Activated B cell treated with CpG ODN at 0.5 μM for 24 hours (primary cell): ENCODE measurements at regions not wholly inside any gene's neighbourhood (a gene's known extent, or its start where the extent isn't known, plus 50 kb on each side); places are given as distances from the start of the nearest gene placed in this dataset.

Experiments
- ATAC-seq: fragments of 200-7000 bp; cut with Tn5 transposase; one replicate; pipeline ENCODE4 v1.10.0; 2021; ENCODE audit warnings: low read depth, mild to moderate bottlenecking, moderate library complexity
- CTCF ChIA-PET: fragments of 350-600 bp; sonication (Branson Sonifier 250); formaldehyde crosslinking; loops from one replicate; lab custom pipeline; 2021; ENCODE audit warnings: antibody characterized with exemption; lab: Charles Lee
- POLR2A ChIA-PET: fragments of 350-600 bp; sonication (Branson Sonifier 250); formaldehyde crosslinking; loops from one replicate; lab custom pipeline; 2021; ENCODE audit warnings: antibody characterized with exemption; lab: Charles Lee
- DNase-seq: peaks from one replicate; pipeline ENCODE4 v3.0.0; 2022
- H3K27ac Mint-ChIP-seq: one replicate; pipeline ENCODE4 v1.8.0; 2020; ENCODE audit warnings: mixed read lengths
- H3K27me3 Mint-ChIP-seq: one replicate; pipeline ENCODE4 v1.8.0; 2021; ENCODE audit warnings: mixed read lengths
- H3K36me3 Mint-ChIP-seq: one replicate; pipeline ENCODE4 v1.8.0; 2021; ENCODE audit warnings: low read depth, mixed read lengths
- H3K4me1 Mint-ChIP-seq: one replicate; pipeline ENCODE4 v1.8.0; 2021; ENCODE audit warnings: mixed read lengths
- H3K4me3 Mint-ChIP-seq: one replicate; pipeline ENCODE4 v1.8.0; 2020; ENCODE audit warnings: mild to moderate bottlenecking, mixed read lengths
- H3K9me3 Mint-ChIP-seq: one replicate; pipeline ENCODE4 v1.8.0; 2020; ENCODE audit warnings: mixed read lengths
- intact Hi-C: fragments of 100-400 bp; cut with micrococcal nuclease; formaldehyde crosslinking; loops from one replicate; pipeline ENCODE4 v1.15.1; 2024
- TF ChIP-seq, protein P1 (sequence below): fragments of 200-600 bp; IDR thresholded peaks from one replicate; pipeline ENCODE4 v1.8.0; 2022; ENCODE audit warnings: antibody characterized with exemption, mild to moderate bottlenecking

DNA sequence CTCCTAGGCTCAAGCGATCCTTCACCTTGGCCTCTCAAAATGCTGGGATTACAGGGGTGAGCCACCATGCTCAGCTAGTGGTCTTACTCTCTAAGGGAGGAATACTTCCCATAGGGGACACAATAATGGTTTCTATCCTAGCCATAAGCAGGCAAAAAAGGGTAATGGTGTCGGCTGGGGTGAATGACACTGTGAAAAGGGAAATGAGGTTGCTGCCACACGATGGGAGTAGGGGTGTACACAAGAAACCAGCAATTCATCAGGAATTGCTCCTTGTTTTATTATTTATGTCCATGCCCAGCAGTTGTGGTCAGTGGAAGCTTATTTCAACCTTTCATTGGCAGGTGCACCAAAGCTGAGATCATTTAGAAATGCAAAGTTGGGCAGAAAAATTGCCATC lies 70.3 kb upstream of the ZFR start:
- Mint-ChIP-seq H3K27ac (no peak overlapping the region), H3K9me3 (no peaks in the 10 kb centered on the region), H3K36me3 (no peaks in the 10 kb centered on the region), H3K4me1 (no peaks in the 10 kb centered on the region), H3K4me3 (no peak overlapping the region), H3K27me3 (peaks cover 8% of the 10 kb centered on the region)
- ATAC-seq (no peak), DNase-seq (no peak)
- intact Hi-C loops = no loop called here
- ChIA-PET CTCF (no interaction called here), POLR2A (no interaction called here)
- TF ChIP-seq, protein P1, sequence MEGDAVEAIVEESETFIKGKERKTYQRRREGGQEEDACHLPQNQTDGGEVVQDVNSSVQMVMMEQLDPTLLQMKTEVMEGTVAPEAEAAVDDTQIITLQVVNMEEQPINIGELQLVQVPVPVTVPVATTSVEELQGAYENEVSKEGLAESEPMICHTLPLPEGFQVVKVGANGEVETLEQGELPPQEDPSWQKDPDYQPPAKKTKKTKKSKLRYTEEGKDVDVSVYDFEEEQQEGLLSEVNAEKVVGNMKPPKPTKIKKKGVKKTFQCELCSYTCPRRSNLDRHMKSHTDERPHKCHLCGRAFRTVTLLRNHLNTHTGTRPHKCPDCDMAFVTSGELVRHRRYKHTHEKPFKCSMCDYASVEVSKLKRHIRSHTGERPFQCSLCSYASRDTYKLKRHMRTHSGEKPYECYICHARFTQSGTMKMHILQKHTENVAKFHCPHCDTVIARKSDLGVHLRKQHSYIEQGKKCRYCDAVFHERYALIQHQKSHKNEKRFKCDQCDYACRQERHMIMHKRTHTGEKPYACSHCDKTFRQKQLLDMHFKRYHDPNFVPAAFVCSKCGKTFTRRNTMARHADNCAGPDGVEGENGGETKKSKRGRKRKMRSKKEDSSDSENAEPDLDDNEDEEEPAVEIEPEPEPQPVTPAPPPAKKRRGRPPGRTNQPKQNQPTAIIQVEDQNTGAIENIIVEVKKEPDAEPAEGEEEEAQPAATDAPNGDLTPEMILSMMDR = no peak

DNA sequence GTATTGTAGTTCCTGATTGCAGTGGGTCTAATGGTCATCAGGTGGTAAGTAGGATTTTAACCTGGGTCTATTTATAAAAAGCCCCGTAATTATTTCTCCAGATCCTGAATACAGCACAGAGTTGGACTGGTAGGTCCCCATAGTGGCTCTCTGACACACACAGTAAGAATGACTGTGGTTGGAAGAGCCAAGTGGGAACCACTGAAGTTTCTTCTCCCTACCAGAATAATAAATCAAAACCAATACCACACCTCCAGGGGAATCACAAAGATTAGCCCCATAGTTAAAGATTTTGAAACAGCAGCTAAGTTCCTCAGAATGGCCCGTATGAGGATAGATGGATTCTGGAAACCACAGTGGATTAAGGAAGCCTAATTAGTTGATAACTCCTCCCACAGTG lies 68.4 kb upstream of the ZFR start:
- POLR2A ChIA-PET = no interaction called here
- ATAC-seq = no peak
- TF ChIP-seq, protein P1 = no peak
- peaks cover 6% of the 10 kb centered on the region for H3K27me3 Mint-ChIP-seq
- no peaks in the 10 kb centered on the region for H3K36me3 Mint-ChIP-seq
- no peaks in the 10 kb centered on the region for H3K9me3 Mint-ChIP-seq
- H3K4me3 Mint-ChIP-seq = no peak overlapping the region
- no peak for DNase-seq
- H3K27ac Mint-ChIP-seq = no peak overlapping the region
- CTCF ChIA-PET = no interaction called here
- intact Hi-C loops = no loop called here
- H3K4me1 Mint-ChIP-seq = no peaks in the 10 kb centered on the region

DNA sequence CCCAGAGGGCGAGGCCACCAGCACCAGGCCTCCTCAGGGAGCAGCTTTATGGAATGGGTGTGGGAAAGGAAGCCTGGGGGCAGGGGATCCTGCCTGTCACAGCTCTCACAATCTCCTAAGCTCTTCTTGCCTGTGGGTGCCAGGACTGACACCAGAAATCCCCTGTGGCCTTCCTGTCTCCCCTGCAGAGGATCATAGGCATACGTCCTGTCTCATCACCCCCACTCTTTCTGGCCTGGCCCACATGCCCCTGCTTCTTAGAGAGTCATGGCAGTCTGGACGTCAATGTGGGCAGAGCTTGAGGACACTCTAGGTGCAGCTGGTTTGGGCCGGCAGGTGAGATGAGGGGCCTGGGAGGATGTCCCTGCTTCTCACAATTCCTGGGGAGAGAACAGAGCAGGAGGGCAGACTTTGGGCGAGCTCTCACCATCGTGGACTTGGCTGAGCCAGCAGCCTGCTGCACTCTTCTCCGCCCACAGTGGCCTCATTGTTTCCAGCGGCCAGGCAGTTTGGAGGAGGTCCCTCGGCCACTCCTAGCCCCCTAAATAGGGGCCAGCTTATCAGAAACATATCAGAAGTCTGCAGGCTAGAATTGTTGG lies 67.3 kb upstream of the ZFR start:
- POLR2A ChIA-PET = no interaction called here
- Mint-ChIP-seq H3K36me3 (no peaks in the 10 kb centered on the region), H3K27me3 (no peaks in the 10 kb centered on the region), H3K4me3 (no peak overlapping the region), H3K27ac (no peak overlapping the region), H3K4me1 (no peaks in the 10 kb centered on the region), H3K9me3 (no peaks in the 10 kb centered on the region)
- TF ChIP-seq, protein P1 = no peak
- DNase-seq (no peak), ATAC-seq (no peak)
- intact Hi-C loops = no loop called here
- CTCF ChIA-PET = interaction anchor here (0.5 kb wide), 1 partner anchor 124 kb away, joined by 7 read pairs; no protein-coding TSS in a partner anchor

DNA sequence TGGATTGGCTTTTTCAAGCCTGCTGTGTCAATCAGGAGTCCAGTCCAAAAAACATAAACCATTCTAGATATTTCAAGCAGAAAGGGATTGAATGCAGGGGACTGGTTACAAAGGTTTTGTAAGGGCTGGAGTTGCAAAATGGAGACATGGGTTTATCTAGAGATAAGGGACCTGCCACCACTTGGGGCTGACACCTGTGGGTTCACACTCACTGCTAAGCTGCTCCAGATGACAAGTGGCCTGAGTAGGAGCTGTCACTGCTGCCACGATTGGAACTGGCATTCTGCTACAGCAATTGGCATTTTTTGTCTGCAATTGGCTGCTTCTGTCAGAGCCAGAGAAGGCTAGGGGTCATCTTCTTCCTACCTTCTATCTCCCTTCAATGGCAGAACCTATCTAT lies 66.3 kb upstream of the ZFR start:
- CTCF ChIA-PET = no interaction called here

More for the DNA sequence above, 66.3 kb upstream of the ZFR start:
- Mint-ChIP-seq H3K4me3 (no peak overlapping the region), H3K9me3 (no peaks in the 10 kb centered on the region), H3K4me1 (no peaks in the 10 kb centered on the region), H3K27me3 (no peaks in the 10 kb centered on the region), H3K27ac (no peak overlapping the region), H3K36me3 (no peaks in the 10 kb centered on the region)
- DNase-seq (no peak), ATAC-seq (no peak)
- POLR2A ChIA-PET = no interaction called here
- intact Hi-C loops = no loop called here
- TF ChIP-seq, protein P1 = no peak
